Ramos (cell line): ENCODE measurements at regions not wholly inside any gene's neighbourhood (a gene's known extent, or its start where the extent isn't known, plus 50 kb on each side); places are given as distances from the start of the nearest gene placed in this dataset.

ENCODE experiments used
- in situ Hi-C: fragments of 300-500 bp; cut with MboI; formaldehyde crosslinking; loops from one replicate; pipeline ENCODE4 v1.14.3; 2022; ENCODE audit warnings: low sequenced_read_pairs; ENCODE audit not compliant: unreplicated experiment

DNA sequence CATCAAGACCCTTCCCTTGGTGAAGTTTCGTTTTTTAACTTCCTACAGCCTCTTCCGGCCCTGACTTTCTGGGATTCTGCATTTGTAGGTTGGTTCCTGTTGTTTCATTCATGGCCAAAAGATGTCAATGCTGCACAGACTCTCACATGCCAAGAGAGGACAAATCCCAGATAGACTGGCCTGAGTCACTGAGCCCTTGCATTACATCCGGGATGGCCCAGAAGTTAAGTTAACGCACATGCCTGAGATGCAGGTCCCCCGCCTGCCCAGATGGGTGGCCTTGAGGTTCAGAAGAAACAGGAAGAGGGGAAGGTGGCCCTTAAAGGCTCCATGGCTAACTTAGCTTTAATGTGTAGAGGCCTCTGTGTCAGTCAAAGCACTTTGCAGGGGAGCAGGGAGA, 51.6 kb upstream of the SRGAP3 start:
- in situ Hi-C loops, result loop anchor here (5.0 kb wide), 1 partner anchor 329 kb away; no protein-coding TSS in a partner anchor

DNA sequence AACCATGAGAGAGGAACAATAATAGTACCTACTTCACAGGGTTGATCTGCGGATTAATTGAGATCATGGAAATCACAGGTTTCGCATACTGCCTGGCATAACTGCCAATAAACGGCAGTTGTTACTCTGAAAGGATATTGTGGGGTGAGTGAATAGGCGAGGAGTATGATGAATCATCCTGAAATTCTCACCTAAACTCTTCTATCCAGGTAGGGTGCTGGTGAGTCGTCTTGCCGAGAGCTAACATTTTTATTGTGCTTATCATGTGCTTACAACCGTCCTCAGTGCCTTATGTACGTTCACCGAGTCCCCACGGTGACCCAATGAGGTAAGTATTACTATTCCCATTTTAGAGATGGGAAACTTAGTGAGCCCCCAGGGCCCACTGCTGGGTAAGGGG, 52.4 kb upstream of the SRGAP3 start:
- in situ Hi-C loops, result loop anchor here (5.0 kb wide), 1 partner anchor 329 kb away; no protein-coding TSS in a partner anchor

DNA sequence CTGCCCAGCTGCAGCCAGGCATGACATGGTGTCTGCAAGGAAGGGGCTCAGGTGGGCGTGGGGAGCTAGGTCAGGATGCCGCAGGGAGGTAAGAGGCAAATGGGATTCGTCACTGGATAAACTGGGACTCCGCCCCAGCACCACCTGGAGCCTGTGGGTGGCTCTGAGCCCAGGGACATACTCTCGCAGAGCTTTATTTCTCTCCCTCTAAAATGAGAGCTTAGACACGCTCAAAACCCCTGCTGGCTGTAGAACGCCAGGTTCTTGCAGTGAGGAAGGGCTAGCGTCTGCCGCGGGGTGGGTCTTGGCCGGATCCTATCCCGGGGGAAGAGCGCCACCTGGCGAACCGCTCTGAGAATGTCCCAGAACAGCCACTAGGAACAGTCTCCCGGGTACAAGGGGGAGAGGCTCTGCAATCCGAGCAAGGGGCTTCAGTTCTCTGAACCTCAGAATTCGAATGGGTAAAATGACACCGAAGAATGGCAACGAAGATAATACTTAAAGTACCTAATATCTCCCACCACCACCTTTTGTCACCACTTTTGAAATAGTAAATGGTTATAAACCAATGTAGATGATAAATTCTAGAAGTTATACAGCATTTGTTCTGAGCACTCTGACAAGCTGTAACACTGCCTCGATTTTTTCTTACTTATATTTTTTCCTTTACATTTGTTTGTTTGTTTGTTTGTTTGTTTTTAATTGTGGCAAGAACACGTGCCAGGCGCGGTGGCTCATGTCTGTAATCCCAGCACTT, 53.2 kb upstream of the SRGAP3 start:
- in situ Hi-C loops, result loop anchor here (5.0 kb wide), 1 partner anchor 330 kb away; no protein-coding TSS in a partner anchor

DNA sequence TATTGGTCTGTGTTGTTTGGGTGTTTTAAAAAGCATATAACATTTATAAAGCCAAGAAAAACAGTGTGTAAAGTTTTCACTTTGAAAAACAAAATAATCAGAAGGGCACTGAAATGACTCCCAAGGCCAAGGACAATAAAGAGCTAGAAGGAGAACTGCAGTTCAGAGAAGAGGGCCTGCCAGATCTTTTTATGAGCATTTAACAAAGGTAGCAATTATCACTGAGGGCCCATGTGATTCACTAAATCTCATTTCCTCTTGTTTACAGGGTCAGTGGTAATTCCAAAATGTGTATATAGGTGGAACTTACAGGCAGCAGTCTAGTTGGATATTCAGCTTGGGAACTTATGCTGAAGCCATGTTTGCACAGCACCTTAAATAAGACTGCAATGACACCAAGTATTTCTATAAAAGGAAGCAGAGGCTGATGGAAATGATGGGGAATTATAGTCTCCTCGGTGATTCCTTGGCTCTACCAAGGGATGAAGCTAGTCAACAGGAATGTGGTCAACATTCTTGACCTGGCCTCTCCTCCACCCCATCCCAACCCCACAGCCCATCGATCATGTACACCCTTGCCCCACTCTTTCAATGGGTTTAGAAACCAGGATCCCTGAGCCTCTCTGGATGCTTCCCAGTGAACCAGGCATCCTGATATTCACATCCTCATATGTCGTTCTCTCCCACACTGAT, 54.4 kb upstream of the THUMPD3 start:
- in situ Hi-C loops, result no loop called here

DNA sequence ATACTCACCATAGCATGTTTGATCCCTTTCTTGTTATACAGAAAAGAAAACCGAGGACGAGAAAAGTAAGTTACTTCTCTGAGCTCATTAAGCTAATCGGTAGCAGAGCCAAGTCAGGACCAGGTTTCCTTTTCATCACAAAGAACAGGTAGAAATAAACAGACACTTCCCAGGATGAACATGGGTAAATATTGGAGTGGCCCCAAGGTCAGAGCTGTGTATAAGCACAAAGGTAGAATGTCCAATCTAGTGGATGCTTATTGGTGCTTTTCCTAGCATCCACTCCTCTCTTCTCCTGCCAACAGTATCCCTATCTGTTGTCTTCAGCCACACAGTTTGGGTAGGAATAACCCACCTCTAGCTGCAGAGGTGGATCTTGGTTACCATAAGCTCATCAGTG, 52.8 kb upstream of the THUMPD3 start:
- in situ Hi-C loops, result no loop called here

DNA sequence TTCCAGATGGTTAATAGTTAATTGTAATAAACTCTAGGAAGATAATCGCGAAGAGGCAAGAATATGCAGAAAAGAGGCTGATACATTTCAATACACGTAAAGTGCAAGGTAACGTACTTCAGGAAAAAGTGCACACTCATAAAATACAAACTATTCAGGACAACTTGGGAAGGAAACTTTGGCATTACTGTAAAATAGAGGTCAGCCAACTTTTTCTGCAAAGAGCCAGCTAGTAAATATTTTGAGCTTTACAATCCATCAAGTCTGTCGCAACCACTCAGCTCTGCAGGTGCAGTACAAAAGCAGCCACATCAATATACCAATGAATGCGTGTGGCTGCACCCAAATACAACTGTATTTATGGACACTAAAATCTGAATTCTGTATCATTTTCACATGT, 51.6 kb upstream of the THUMPD3 start:
- in situ Hi-C loops, result no loop called here
